GM12878 (cell line): ENCODE measurements at regions not wholly inside any gene's neighbourhood (a gene's known extent, or its start where the extent isn't known, plus 50 kb on each side); places are given as distances from the start of the nearest gene placed in this dataset.

Source experiments
- ATAC-seq: fragments of 200-7000 bp; cut with Tn5 transposase; 3 replicates; pipeline ENCODE4 v1.9.1; 2020; ENCODE audit warnings: mild to moderate bottlenecking, moderate library complexity
- BruUV-seq: library from RNA; stranded (reverse); fragments of 400-500 nt; replicated peaks from 2 replicates; lab custom pipeline; 2021; lab: Mats Ljungman, UMichigan
- CTCF ChIA-PET: fragments of 300-600 bp; sonication (Branson Sonifier 250); formaldehyde crosslinking; extraction: SDS; loops from one replicate; lab custom pipeline; 2021; ENCODE audit warnings: inconsistent platforms; lab: Yijun Ruan, JAX
- POLR2A ChIA-PET: fragments of 350-600 bp; formaldehyde crosslinking; extraction: SDS; loops from one replicate; lab custom pipeline; 2021; ENCODE audit warnings: inconsistent platforms; lab: Charles Lee
- RAD21 ChIA-PET: fragments of 300-600 bp; sonication (Branson Sonifier 250); formaldehyde crosslinking; loops from one replicate; lab custom pipeline; 2023; ENCODE audit warnings: antibody characterized with exemption; ENCODE audit not compliant: unreplicated experiment; lab: Charles Lee
- SMC1A ChIA-PET: fragments of 300-600 bp; sonication (Branson Sonifier 250); formaldehyde crosslinking; loops from one replicate; lab custom pipeline; 2023; ENCODE audit not compliant: unreplicated experiment, uncharacterized antibody; lab: Charles Lee
- DNase-seq: peaks from one replicate; pipeline ENCODE4 v3.0.0-alpha.2; 2011; ENCODE audit warnings: low read depth, low spot score
- FAIRE-seq: peaks from 3 replicates; lab custom pipeline; 2011; peaks lifted over from hg19 to GRCh38; lab: Jason Lieb, UNC
- H2AFZ ChIP-seq: 2 replicates; pipeline ENCODE4 v1.6.0; 2011; ENCODE audit warnings: low read depth, low read length, control low read depth; ENCODE audit not compliant: control insufficient read depth
- H3K27ac ChIP-seq: 2 replicates; pipeline ENCODE4 v1.5.1; 2011; ENCODE audit warnings: control low read depth; ENCODE audit not compliant: control insufficient read depth, insufficient read depth
- H3K27me3 ChIP-seq, 2 experiments: replicated peaks in 1 of 2; 2 replicates each; pipeline versions ENCODE4 v1.6.0 to v1.6.1; 2011; ENCODE audit warnings: low read length in 1 of 2; ENCODE audit not compliant: control insufficient read depth in 2 of 2, insufficient read depth in 2 of 2
- H3K36me3 ChIP-seq, 2 experiments: 2 replicates each; pipeline ENCODE4 v1.5.1; 2011; ENCODE audit warnings: low read length in 1 of 2; ENCODE audit not compliant: control insufficient read depth in 2 of 2, insufficient read depth in 2 of 2
- H3K4me1 ChIP-seq: 2 replicates; pipeline ENCODE4 v1.6.1; 2011; ENCODE audit warnings: mild to moderate bottlenecking, low read length, moderate library complexity, mixed read lengths; ENCODE audit not compliant: control insufficient read depth, insufficient read depth
- H3K4me2 ChIP-seq: 2 replicates; pipeline ENCODE4 v1.6.0; 2011; ENCODE audit warnings: control low read depth; ENCODE audit not compliant: control insufficient read depth, insufficient read depth
- H3K4me3 ChIP-seq: fragments of 200-600 bp; sonication (generic); 2 replicates; pipeline ENCODE4 v1.5.1; 2016
- H3K79me2 ChIP-seq: 2 replicates; pipeline ENCODE4 v1.6.0; 2011; ENCODE audit warnings: low read length; ENCODE audit not compliant: control insufficient read depth, insufficient read depth
- H3K9ac ChIP-seq: 2 replicates; pipeline ENCODE4 v1.8.0; 2011; ENCODE audit warnings: low read length, control low read depth, mixed read lengths; ENCODE audit not compliant: control insufficient read depth, insufficient read depth
- H3K9me3 ChIP-seq: replicated peaks from 3 replicates; pipeline ENCODE4 v1.5.1; 2011; ENCODE audit warnings: mild to moderate bottlenecking, low read length; ENCODE audit not compliant: control insufficient read depth, insufficient read depth
- H4K20me1 ChIP-seq: 2 replicates; pipeline ENCODE4 v1.6.0; 2011; ENCODE audit not compliant: control insufficient read depth, insufficient read depth
- ASH2L ChIP-seq: fragments of 300-600, 200-600 bp; sonication (generic); IDR thresholded peaks from 2 replicates; pipeline ENCODE4 v1.6.1; 2017; ENCODE audit warnings: low read depth, mild to moderate bottlenecking, borderline replicate concordance
- HDGF ChIP-seq: fragments of 450-650 bp; IDR thresholded peaks from 2 replicates; pipeline ENCODE4 v1.6.1; 2016; ENCODE audit warnings: antibody characterized with exemption
- IKZF2 ChIP-seq, 2 experiments: fragments of 450-650 bp; IDR thresholded peaks; 2 replicates each; pipeline ENCODE4 v1.6.1; 2017; ENCODE audit warnings: mild to moderate bottlenecking in 2 of 2, moderate library complexity in 2 of 2
- MYC ChIP-seq: IDR thresholded peaks from 2 replicates; pipeline ENCODE4 v1.6.1; 2011; ENCODE audit warnings: mild to moderate bottlenecking, low read length, moderate library complexity, inconsistent platforms; ENCODE audit not compliant: insufficient read depth, insufficient replicate concordance, insufficient read length, severe bottlenecking
- NR2C2 ChIP-seq: IDR thresholded peaks from 2 replicates; pipeline ENCODE4 v1.6.1; 2011; ENCODE audit warnings: borderline replicate concordance, low read depth; ENCODE audit not compliant: control insufficient read depth, insufficient read length
- SIX5 ChIP-seq: IDR thresholded peaks from 2 replicates; pipeline ENCODE4 v1.6.1; 2011; ENCODE audit warnings: mild to moderate bottlenecking, low read depth, low read length, moderate library complexity; ENCODE audit not compliant: severe bottlenecking
- SMAD1 ChIP-seq: fragments of 450-650 bp; IDR thresholded peaks from 2 replicates; pipeline ENCODE4 v1.6.1; 2018; ENCODE audit warnings: mild to moderate bottlenecking, low read depth; ENCODE audit not compliant: partially characterized antibody
- SPI1 ChIP-seq: IDR thresholded peaks from 2 replicates; pipeline ENCODE4 v1.6.1; 2011; ENCODE audit warnings: low read depth, mild to moderate bottlenecking, low read length, moderate library complexity, borderline replicate concordance; ENCODE audit not compliant: insufficient read depth
- ZNF207 ChIP-seq: fragments of 450-650 bp; IDR thresholded peaks from 2 replicates; pipeline ENCODE4 v1.6.1; 2014; ENCODE audit warnings: antibody characterized with exemption, mild to moderate bottlenecking, borderline replicate concordance
- ZNF622 ChIP-seq: fragments of 450-650 bp; IDR thresholded peaks from 2 replicates; pipeline ENCODE4 v1.6.1; 2017; ENCODE audit warnings: mild to moderate bottlenecking, inconsistent platforms
- ZSCAN29 ChIP-seq: fragments of 450-650 bp; IDR thresholded peaks from 2 replicates; pipeline ENCODE4 v1.6.1; 2017; ENCODE audit warnings: mild to moderate bottlenecking, moderate library complexity
- WGBS: methylation state at CpG from one replicate; pipeline ENCODE4 v1.1.6; 2016; ENCODE audit warnings: low lambda C conversion rate; ENCODE audit not compliant: insufficient replicate concordance, insufficient coverage; ENCODE audit errors: missing lambda C conversion rate; 5-methylcytosine and 5-hydroxymethylcytosine counted together
- in situ Hi-C: fragments of 300-500 bp; cut with MboI; formaldehyde crosslinking; loops from 9 replicates; pipeline ENCODE4 v1.14.3; 2018; ENCODE audit warnings: mixed read lengths
- intact Hi-C: fragments of 100-400 bp; cut with micrococcal nuclease; formaldehyde crosslinking; loops from one replicate; pipeline ENCODE4 v1.14.2; 2022; ENCODE audit not compliant: unreplicated experiment
- TF ChIP-seq, protein P1 (sequence below): fragments of 450-650 bp; formaldehyde crosslinking; IDR thresholded peaks from 2 replicates; pipeline ENCODE4 v1.4.0; 2020; ENCODE audit warnings: mild to moderate bottlenecking, moderate library complexity
- TF ChIP-seq, protein P2 (sequence below): fragments of 450-650 bp; IDR thresholded peaks from 2 replicates; pipeline ENCODE4 v1.6.1; 2017; ENCODE audit warnings: mild to moderate bottlenecking, low read depth, inconsistent platforms; ENCODE audit not compliant: poor library complexity, severe bottlenecking

DNA sequence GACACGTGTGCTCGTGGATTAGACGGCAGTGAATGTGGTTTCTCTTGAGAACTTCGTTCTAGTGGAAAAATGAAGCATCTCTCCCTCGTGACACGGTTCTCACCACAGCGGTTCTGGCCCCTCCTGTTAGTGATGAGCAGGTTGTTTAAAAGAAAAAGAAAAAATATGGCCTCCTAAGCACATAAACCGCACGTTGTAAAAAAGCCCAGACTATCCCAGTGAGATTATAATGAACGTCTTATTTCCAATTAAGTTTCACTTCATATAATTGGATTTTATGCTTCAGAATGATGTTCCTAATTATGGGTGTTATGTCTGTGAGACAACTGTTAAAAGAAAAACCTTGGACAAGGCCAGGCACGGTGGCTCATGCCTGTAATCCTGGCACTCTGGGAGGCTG, 74.5 kb upstream of the FRMD1 start:
- FAIRE-seq = no peak
- no peak overlapping the region for H3K9ac ChIP-seq
- no peaks in the 10 kb centered on the region for H4K20me1 ChIP-seq
- ChIA-PET POLR2A (no interaction called here), CTCF (no interaction called here)
- no peak overlapping the region for H3K27ac ChIP-seq
- in situ Hi-C loops = no loop called here
- no peak for DNase-seq
- TF ChIP-seq, protein P1, sequence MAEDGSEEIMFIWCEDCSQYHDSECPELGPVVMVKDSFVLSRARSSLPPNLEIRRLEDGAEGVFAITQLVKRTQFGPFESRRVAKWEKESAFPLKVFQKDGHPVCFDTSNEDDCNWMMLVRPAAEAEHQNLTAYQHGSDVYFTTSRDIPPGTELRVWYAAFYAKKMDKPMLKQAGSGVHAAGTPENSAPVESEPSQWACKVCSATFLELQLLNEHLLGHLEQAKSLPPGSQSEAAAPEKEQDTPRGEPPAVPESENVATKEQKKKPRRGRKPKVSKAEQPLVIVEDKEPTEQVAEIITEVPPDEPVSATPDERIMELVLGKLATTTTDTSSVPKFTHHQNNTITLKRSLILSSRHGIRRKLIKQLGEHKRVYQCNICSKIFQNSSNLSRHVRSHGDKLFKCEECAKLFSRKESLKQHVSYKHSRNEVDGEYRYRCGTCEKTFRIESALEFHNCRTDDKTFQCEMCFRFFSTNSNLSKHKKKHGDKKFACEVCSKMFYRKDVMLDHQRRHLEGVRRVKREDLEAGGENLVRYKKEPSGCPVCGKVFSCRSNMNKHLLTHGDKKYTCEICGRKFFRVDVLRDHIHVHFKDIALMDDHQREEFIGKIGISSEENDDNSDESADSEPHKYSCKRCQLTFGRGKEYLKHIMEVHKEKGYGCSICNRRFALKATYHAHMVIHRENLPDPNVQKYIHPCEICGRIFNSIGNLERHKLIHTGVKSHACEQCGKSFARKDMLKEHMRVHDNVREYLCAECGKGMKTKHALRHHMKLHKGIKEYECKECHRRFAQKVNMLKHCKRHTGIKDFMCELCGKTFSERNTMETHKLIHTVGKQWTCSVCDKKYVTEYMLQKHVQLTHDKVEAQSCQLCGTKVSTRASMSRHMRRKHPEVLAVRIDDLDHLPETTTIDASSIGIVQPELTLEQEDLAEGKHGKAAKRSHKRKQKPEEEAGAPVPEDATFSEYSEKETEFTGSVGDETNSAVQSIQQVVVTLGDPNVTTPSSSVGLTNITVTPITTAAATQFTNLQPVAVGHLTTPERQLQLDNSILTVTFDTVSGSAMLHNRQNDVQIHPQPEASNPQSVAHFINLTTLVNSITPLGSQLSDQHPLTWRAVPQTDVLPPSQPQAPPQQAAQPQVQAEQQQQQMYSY (CRISPR knock-in tag) = no peak
- TF ChIP-seq HDGF (no peak), NR2C2 (no peak)
- TF ChIP-seq, all 136 proteins: peak for 0
- Histone ChIP-seq H3K36me3 (no peaks in the 10 kb centered on the region), H3K9me3 (no peaks in the 10 kb centered on the region), H3K4me2 (no peak overlapping the region), H3K4me1 (no peaks in the 10 kb centered on the region), H3K27me3 (no peaks in the 10 kb centered on the region), H3K79me2 (no peaks in the 10 kb centered on the region), H2AFZ (no peak overlapping the region), H3K4me3 (no peak overlapping the region)
- intact Hi-C loops = loop anchor here (10.0 kb wide), 1 partner anchor 731 kb away; no protein-coding TSS in a partner anchor
- SMC1A ChIA-PET = no interaction called here
- 5% methylated on average over 11 of the region's 11 CpGs for WGBS
- RAD21 ChIA-PET = no interaction called here
- no TSS peak for BruUV-seq
- no peak for ATAC-seq

DNA sequence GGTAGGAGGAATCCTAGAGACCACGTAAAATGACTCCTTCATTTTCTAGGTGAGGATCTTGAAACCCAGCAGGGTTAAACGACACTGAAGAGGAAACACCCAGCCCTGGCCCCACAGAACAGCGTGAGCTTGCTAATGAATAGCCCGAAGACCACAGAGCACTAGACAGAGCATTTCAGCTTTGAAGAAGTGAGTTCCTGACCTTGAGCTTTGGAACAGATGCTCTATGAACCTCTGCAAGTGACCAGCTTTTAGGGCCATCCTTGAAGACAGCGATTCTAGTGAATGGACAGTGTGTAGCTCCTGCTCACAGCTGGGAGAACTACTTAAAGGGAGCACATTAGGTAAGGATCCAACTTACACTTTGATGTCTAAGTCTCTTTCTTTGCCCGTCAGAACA, 74.0 kb upstream of the FRMD1 start:
- Histone ChIP-seq H4K20me1 (no peaks in the 10 kb centered on the region), H3K79me2 (no peaks in the 10 kb centered on the region), H2AFZ (no peak overlapping the region), H3K27ac (no peak overlapping the region), H3K9ac (no peak overlapping the region), H3K4me3 (no peak overlapping the region), H3K4me2 (no peak overlapping the region), H3K36me3 (no peaks in the 10 kb centered on the region), H3K4me1 (no peaks in the 10 kb centered on the region), H3K9me3 (no peaks in the 10 kb centered on the region), H3K27me3 (no peaks in the 10 kb centered on the region)
- ATAC-seq (no peak), FAIRE-seq (no peak), DNase-seq (no peak)
- no TSS peak for BruUV-seq
- ChIA-PET POLR2A (no interaction called here), SMC1A (no interaction called here), CTCF (no interaction called here), RAD21 (no interaction called here)
- in situ Hi-C loops (no loop called here), intact Hi-C loops (loop anchor here (10.0 kb wide), 1 partner anchor 732 kb away; no protein-coding TSS in a partner anchor)
- 4% methylated on average over 6 of the region's 6 CpGs for WGBS
- no peak for TF ChIP-seq ZNF207
- TF ChIP-seq SPI1 = no peak
- no peak for TF ChIP-seq ZNF622
- no peak for TF ChIP-seq SIX5
- TF ChIP-seq, protein P2, sequence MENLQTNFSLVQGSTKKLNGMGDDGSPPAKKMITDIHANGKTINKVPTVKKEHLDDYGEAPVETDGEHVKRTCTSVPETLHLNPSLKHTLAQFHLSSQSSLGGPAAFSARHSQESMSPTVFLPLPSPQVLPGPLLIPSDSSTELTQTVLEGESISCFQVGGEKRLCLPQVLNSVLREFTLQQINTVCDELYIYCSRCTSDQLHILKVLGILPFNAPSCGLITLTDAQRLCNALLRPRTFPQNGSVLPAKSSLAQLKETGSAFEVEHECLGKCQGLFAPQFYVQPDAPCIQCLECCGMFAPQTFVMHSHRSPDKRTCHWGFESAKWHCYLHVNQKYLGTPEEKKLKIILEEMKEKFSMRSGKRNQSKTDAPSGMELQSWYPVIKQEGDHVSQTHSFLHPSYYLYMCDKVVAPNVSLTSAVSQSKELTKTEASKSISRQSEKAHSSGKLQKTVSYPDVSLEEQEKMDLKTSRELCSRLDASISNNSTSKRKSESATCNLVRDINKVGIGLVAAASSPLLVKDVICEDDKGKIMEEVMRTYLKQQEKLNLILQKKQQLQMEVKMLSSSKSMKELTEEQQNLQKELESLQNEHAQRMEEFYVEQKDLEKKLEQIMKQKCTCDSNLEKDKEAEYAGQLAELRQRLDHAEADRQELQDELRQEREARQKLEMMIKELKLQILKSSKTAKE = no peak
- TF ChIP-seq MYC = no peak
- no peak for TF ChIP-seq SMAD1
- no peak for TF ChIP-seq IKZF2 (IDR thresholded peaks at IDR 0.05)
- no peak for TF ChIP-seq NR2C2
- TF ChIP-seq ZSCAN29 = no peak
- TF ChIP-seq ASH2L = no peak
